HepG2 (cell line): ENCODE measurements at regions not wholly inside any gene's neighbourhood (a gene's known extent, or its start where the extent isn't known, plus 50 kb on each side); places are given as distances from the start of the nearest gene placed in this dataset.

ENCODE experiments used
- CTCF ChIP-seq: sonication (generic); formaldehyde crosslinking; IDR thresholded peaks from 2 replicates; pipeline ENCODE4 v1.5.0; 2020; ENCODE audit warnings: mild to moderate bottlenecking, missing genetic modification reagents, moderate library complexity
- ZBTB33 ChIP-seq: sonication (generic); formaldehyde crosslinking; IDR thresholded peaks from 2 replicates; pipeline ENCODE4 v1.4.0; 2020; ENCODE audit warnings: missing genetic modification reagents
- ZNF530 ChIP-seq: sonication (generic); formaldehyde crosslinking; IDR thresholded peaks from 2 replicates; pipeline ENCODE4 v1.5.0; 2020; ENCODE audit warnings: low read depth, mild to moderate bottlenecking, missing genetic modification reagents
- ZNF589 ChIP-seq: sonication (generic); formaldehyde crosslinking; conservative IDR thresholded peaks from 2 replicates; pipeline ENCODE4 v1.8.0; 2022; ENCODE audit warnings: mild to moderate bottlenecking, moderate library complexity, missing genetic modification reagents
- ZNF703 ChIP-seq: sonication (generic); formaldehyde crosslinking; IDR thresholded peaks from 2 replicates; pipeline ENCODE4 v1.5.1; 2020; ENCODE audit warnings: missing genetic modification reagents, mild to moderate bottlenecking, moderate library complexity, borderline replicate concordance

DNA sequence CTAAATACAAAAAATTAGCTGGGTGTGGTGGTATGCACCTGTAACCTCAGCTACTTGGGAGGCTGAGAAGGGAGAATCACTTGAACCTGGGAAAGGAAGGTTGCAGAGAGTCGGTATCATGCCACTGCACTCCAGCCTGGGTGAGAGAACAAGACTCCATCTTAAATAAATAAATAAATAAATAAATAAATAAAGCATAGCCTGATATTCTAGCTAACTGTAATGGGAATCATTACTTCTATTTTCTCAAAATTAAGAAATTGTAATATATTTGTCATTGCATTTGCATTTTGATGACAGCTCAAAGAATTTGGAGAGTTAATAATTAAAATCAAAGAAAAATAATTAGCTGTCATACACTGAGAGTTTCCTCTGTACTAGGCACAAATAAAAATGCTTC, 561.1 kb downstream of the EFNB2 start:
- TF ChIP-seq ZNF589 (CRISPR knock-in tag), result no peak
- TF ChIP-seq ZNF530 (CRISPR knock-in tag), result no peak
- TF ChIP-seq ZBTB33, result no peak
- no peak for TF ChIP-seq ZNF703 (CRISPR knock-in tag)
- no peak for TF ChIP-seq CTCF (CRISPR knock-in tag)
